ENCODE measurements at regions not wholly inside any gene's neighbourhood (a gene's known extent, or its start where the extent isn't known, plus 50 kb on each side); places are given as distances from the start of the nearest gene placed in this dataset.

GRCh38 chr6:68026483-68026882 lies 608.6 kb upstream of the ADGRB3 start:
- TF ChIP-seq CTCF (IDR thresholded peaks at IDR 0.05), result no peak
- no peak for TF ChIP-seq MAX (IDR thresholded peaks at IDR 0.05)
- TF ChIP-seq CEBPB (IDR thresholded peaks at IDR 0.05), result no peak
- no peak for TF ChIP-seq RAD21 (conservative IDR thresholded peaks at IDR 0.05 in 1 of 2, IDR thresholded peaks at IDR 0.05 in 1 of 2)
- no peak for TF ChIP-seq SREBF2 (IDR thresholded peaks at IDR 0.05)
- no peak for TF ChIP-seq MYC (IDR thresholded peaks at IDR 0.05; ENCODE audit: borderline replicate concordance, low read length)
- TF ChIP-seq EP300 (IDR thresholded peaks at IDR 0.05), result no peak
- no peak for TF ChIP-seq BCL3 (IDR thresholded peaks at IDR 0.05)
- no peak for TF ChIP-seq SMC3 (IDR thresholded peaks at IDR 0.05)
- TF ChIP-seq GATA3 (IDR thresholded peaks at IDR 0.05; ENCODE audit: borderline replicate concordance), result no peak

Data from A549 (cell line).